HCT116 (cell line): ENCODE measurements at regions not wholly inside any gene's neighbourhood (a gene's known extent, or its start where the extent isn't known, plus 50 kb on each side); places are given as distances from the start of the nearest gene placed in this dataset.

Experiments
- ATAC-seq: fragments of 200-7000 bp; cut with Tn5 transposase; 2 replicates; pipeline ENCODE4 v1.9.1; 2020; ENCODE audit warnings: mild to moderate bottlenecking, moderate library complexity
- BruUV-seq: library from RNA; stranded (reverse); fragments of 400-500 nt; replicated peaks from 2 replicates; lab custom pipeline; 2021; lab: Mats Ljungman, UMichigan
- CTCF ChIA-PET: fragments of 300-600 bp; sonication (Branson Sonifier 250); formaldehyde crosslinking; loops from one replicate; lab custom pipeline; 2021; ENCODE audit warnings: antibody characterized with exemption; lab: Charles Lee
- POLR2A ChIA-PET: fragments of 300-600, 350-600 bp; sonication (Branson Sonifier 250); formaldehyde crosslinking; loops from one replicate; lab custom pipeline; 2021; ENCODE audit warnings: antibody characterized with exemption; lab: Charles Lee
- RAD21 ChIA-PET, 2 experiments: fragments of 300-600 bp; sonication (Branson Sonifier 250); formaldehyde crosslinking; loops; one replicate each; lab custom pipeline; 2023; ENCODE audit warnings: low total read pairs in 2 of 2; ENCODE audit not compliant: uncharacterized antibody in 2 of 2, unreplicated experiment in 2 of 2, low non-redundant PET in 1 of 2; lab: Charles Lee
- DNase-seq: peaks from one replicate; pipeline ENCODE4 v3.0.0-alpha.2; 2010; ENCODE audit warnings: low read depth, low spot score
- H2AFZ ChIP-seq: fragments of 200-600 bp; shearing (Covaris generic), sonication (generic); 2 replicates; pipeline ENCODE4 v1.6.1; 2017; ENCODE audit warnings: low read depth, mixed run types, mixed read lengths, antibody characterized with exemption, low read length; ENCODE audit not compliant: poor library complexity, severe bottlenecking
- H3K27ac ChIP-seq: 2 replicates; pipeline ENCODE4 v1.5.1; 2012; ENCODE audit warnings: low read depth, low read length
- H3K27me3 ChIP-seq: fragments of 200-600 bp; sonication (generic); 2 replicates; pipeline ENCODE4 v1.6.1; 2016; ENCODE audit warnings: mixed run types, low read length, mixed read lengths; ENCODE audit not compliant: insufficient read depth
- H3K36me3 ChIP-seq, 2 experiments: fragments of 200-500 bp in 1 of 2; fragments of 200-600 bp in 1 of 2; sonication (Bioruptor generic) in 1 of 2; sonication (generic) in 1 of 2; 2 replicates each; pipeline versions ENCODE4 v1.5.1 to v1.6.1; 2014 to 2016; ENCODE audit warnings: low read length in 2 of 2, inconsistent platforms in 1 of 2, mixed read lengths in 1 of 2, mixed run types in 1 of 2; ENCODE audit not compliant: insufficient read depth in 2 of 2, control insufficient read depth in 1 of 2
- H3K4me1 ChIP-seq, 2 experiments: fragments of 200-600 bp in 1 of 2; sonication (generic) in 1 of 2; 2 replicates each; pipeline versions ENCODE4 v1.5.1 to v1.6.1; 2012 to 2017; ENCODE audit warnings: low read length in 2 of 2, inconsistent platforms in 1 of 2, mild to moderate bottlenecking in 1 of 2, mixed read lengths in 1 of 2, mixed run types in 1 of 2, moderate library complexity in 1 of 2; ENCODE audit not compliant: insufficient read depth in 2 of 2, control insufficient read depth in 1 of 2
- H3K4me2 ChIP-seq: fragments of 200-600 bp; sonication (generic); 2 replicates; pipeline ENCODE4 v1.6.1; 2017; ENCODE audit warnings: mixed run types, low read length, mixed read lengths
- H3K4me3 ChIP-seq, 2 experiments: fragments of 200-600 bp in 1 of 2; sonication (generic) in 1 of 2; replicated peaks in 1 of 2; 2 replicates each; pipeline ENCODE4 v1.5.1; 2011 to 2016; ENCODE audit warnings: low read length in 2 of 2, control low read depth in 1 of 2, low read depth in 1 of 2, mild to moderate bottlenecking in 1 of 2, mixed read lengths in 1 of 2, mixed run types in 1 of 2
- H3K79me2 ChIP-seq: fragments of 200-600 bp; sonication (generic); 2 replicates; pipeline ENCODE4 v1.6.1; 2017; ENCODE audit warnings: mild to moderate bottlenecking, mixed run types, low read length, moderate library complexity, mixed read lengths; ENCODE audit not compliant: insufficient read depth
- H3K9ac ChIP-seq: fragments of 200-600 bp; sonication (generic); 2 replicates; pipeline ENCODE4 v1.6.1; 2016; ENCODE audit warnings: low read length, mixed read lengths
- H3K9me2 ChIP-seq: fragments of 200-600 bp; sonication (generic), shearing (Covaris generic); 2 replicates; pipeline ENCODE4 v1.6.1; 2017; ENCODE audit warnings: mixed run types, mild to moderate bottlenecking, moderate library complexity; ENCODE audit not compliant: insufficient read depth
- H3K9me3 ChIP-seq, 2 experiments: fragments of 200-500 bp in 1 of 2; fragments of 200-600 bp in 1 of 2; sonication (Bioruptor generic) in 1 of 2; sonication (generic) in 1 of 2; 2 replicates each; pipeline ENCODE4 v1.6.1; 2014 to 2017; ENCODE audit warnings: low read length in 2 of 2, mixed read lengths in 2 of 2, inconsistent platforms in 1 of 2, low read depth in 1 of 2, mild to moderate bottlenecking in 1 of 2, mixed run types in 1 of 2, moderate library complexity in 1 of 2; ENCODE audit not compliant: control insufficient read depth in 1 of 2, insufficient read depth in 1 of 2
- H4K20me1 ChIP-seq: fragments of 200-600 bp; sonication (generic), shearing (Covaris generic); 2 replicates; pipeline ENCODE4 v1.6.1; 2017; ENCODE audit warnings: mixed run types, mild to moderate bottlenecking, moderate library complexity; ENCODE audit not compliant: insufficient read depth
- ATF3 ChIP-seq: IDR thresholded peaks from 2 replicates; pipeline ENCODE4 v1.6.1; 2012
- CBX3 ChIP-seq: IDR thresholded peaks from 2 replicates; pipeline ENCODE4 v1.6.1; 2012; ENCODE audit warnings: low read depth
- CEBPB ChIP-seq: IDR thresholded peaks from 2 replicates; pipeline ENCODE4 v1.6.1; 2012; ENCODE audit warnings: low read depth
- CTCF ChIP-seq, 3 experiments: fragments of 200-600 bp in 1 of 3; sonication (generic) in 1 of 3; IDR thresholded peaks in 2 of 3; conservative IDR thresholded peaks in 1 of 3; 2 replicates each; pipeline ENCODE4 v1.5.1; 2012 to 2017; ENCODE audit warnings: low read depth in 2 of 3, low read length in 2 of 3, antibody characterized with exemption in 1 of 3, borderline replicate concordance in 1 of 3, control low read depth in 1 of 3, mild to moderate bottlenecking in 1 of 3, mixed read lengths in 1 of 3, mixed run types in 1 of 3, moderate library complexity in 1 of 3; ENCODE audit not compliant: insufficient read depth in 1 of 3
- EGR1 ChIP-seq: IDR thresholded peaks from 2 replicates; pipeline ENCODE4 v1.6.1; 2012; ENCODE audit warnings: low read depth
- EZH2 ChIP-seq: fragments of 200-600 bp; sonication (generic); IDR thresholded peaks from 2 replicates; pipeline ENCODE4 v1.6.1; 2017; ENCODE audit warnings: antibody characterized with exemption, mixed run types
- EZH2phosphoT487 ChIP-seq: fragments of 200-600 bp; IDR thresholded peaks from 2 replicates; pipeline ENCODE4 v1.6.1; 2018; ENCODE audit warnings: antibody characterized with exemption, borderline replicate concordance
- FOSL1 ChIP-seq: IDR thresholded peaks from 2 replicates; pipeline ENCODE4 v1.6.1; 2012; ENCODE audit warnings: low read depth
- JUND ChIP-seq: IDR thresholded peaks from 2 replicates; pipeline ENCODE4 v1.6.1; 2012
- RAD21 ChIP-seq: IDR thresholded peaks from 2 replicates; pipeline ENCODE4 v1.6.1; 2012; ENCODE audit warnings: low read depth, mild to moderate bottlenecking
- REST ChIP-seq: IDR thresholded peaks from 2 replicates; pipeline ENCODE4 v1.6.1; 2012; ENCODE audit warnings: low read depth
- SP1 ChIP-seq: IDR thresholded peaks from 2 replicates; pipeline ENCODE4 v1.6.1; 2012; ENCODE audit warnings: low read depth
- SRF ChIP-seq: IDR thresholded peaks from 2 replicates; pipeline ENCODE4 v1.6.1; 2012; ENCODE audit warnings: low read depth
- TCF7L2 ChIP-seq: IDR thresholded peaks from 2 replicates; pipeline ENCODE4 v1.7.0; 2011; ENCODE audit warnings: borderline replicate concordance, inconsistent platforms; ENCODE audit not compliant: insufficient read depth, insufficient read length; ENCODE audit errors: extremely low read depth
- YY1 ChIP-seq: IDR thresholded peaks from 2 replicates; pipeline ENCODE4 v1.6.1; 2011; ENCODE audit warnings: low read length, low read depth, moderate library complexity, mild to moderate bottlenecking; ENCODE audit not compliant: insufficient replicate concordance; ENCODE audit errors: extremely low read depth
- ZFX ChIP-seq: fragments of 450-650 bp; IDR thresholded peaks from 2 replicates; pipeline ENCODE4 v1.6.1; 2017
- ZNF274 ChIP-seq: fragments of 200-500 bp; sonication (Bioruptor generic); IDR thresholded peaks from 2 replicates; pipeline ENCODE4 v1.6.1; 2014; ENCODE audit warnings: mild to moderate bottlenecking, low read depth, low read length, inconsistent platforms
- intact Hi-C: fragments of 100-400 bp; cut with micrococcal nuclease; formaldehyde crosslinking; loops from 2 replicates; pipeline ENCODE4 v1.10.0; 2022

GRCh38 chr3:72580900-72581299, 267.3 kb downstream of the SHQ1 start:
- Histone ChIP-seq H3K27ac (no peak overlapping the region), H3K36me3 (no peaks in the 10 kb centered on the region), H3K9me2 (no peaks in the 10 kb centered on the region), H3K4me3 (no peak overlapping the region), H3K4me1 (no peaks in the 10 kb centered on the region), H3K9ac (no peak overlapping the region), H3K27me3 (no peaks in the 10 kb centered on the region), H3K79me2 (no peaks in the 10 kb centered on the region), H3K9me3 (no peaks in the 10 kb centered on the region), H3K4me2 (no peak overlapping the region), H4K20me1 (no peaks in the 10 kb centered on the region), H2AFZ (no peak overlapping the region)
- RAD21 ChIA-PET, result no interaction called here
- BruUV-seq, result no TSS peak
- CTCF ChIA-PET, result no interaction called here
- no peak for TF ChIP-seq TCF7L2
- no peak for TF ChIP-seq FOSL1
- no peak for TF ChIP-seq JUND
- no peak for TF ChIP-seq ZNF274
- TF ChIP-seq SP1, result no peak
- no peak for TF ChIP-seq YY1
- TF ChIP-seq ZFX, result no peak
- TF ChIP-seq CTCF (IDR thresholded peaks at IDR 0.05 in 2 of 3, conservative IDR thresholded peaks at IDR 0.05 in 1 of 3; ENCODE audit: borderline replicate concordance in 1 of 3, insufficient read depth in 1 of 3, low read depth in 2 of 3, low read length in 2 of 3), result no peak
- TF ChIP-seq ATF3, result no peak
- TF ChIP-seq EZH2, result no peak
- no peak for TF ChIP-seq CBX3
- no peak for TF ChIP-seq CEBPB
- TF ChIP-seq EGR1, result no peak
- no peak for TF ChIP-seq REST
- TF ChIP-seq RAD21, result no peak
- TF ChIP-seq EZH2phosphoT487, result no peak
- no peak for TF ChIP-seq SRF
- POLR2A ChIA-PET, result no interaction called here
- DNase-seq (no peak), ATAC-seq (no peak)
- intact Hi-C loops, result no loop called here
